ENCODE measurements at regions not wholly inside any gene's neighbourhood (a gene's known extent, or its start where the extent isn't known, plus 50 kb on each side); places are given as distances from the start of the nearest gene placed in this dataset.

- no peak for DNase-seq
- H3K36me3 ChIP-seq (replicated peaks in 1 of 2), result no peaks in the 10 kb centered on the region
- 79 to 93% (median 92%) methylated on average over 4 of the region's 4 CpGs for WGBS, 4 donors
- no peak for TF ChIP-seq POLR2A (IDR thresholded peaks at IDR 0.05)
- H3K4me3 ChIP-seq, result no peak overlapping the region
- no peaks in the 10 kb centered on the region for H3K9me3 ChIP-seq (replicated peaks in 1 of 3)
- intact Hi-C loops (cut with DNase I), result no loop called here
- no peaks in the 10 kb centered on the region for H3K27me3 ChIP-seq
- H3K4me1 ChIP-seq (replicated peaks in 1 of 2), result no peaks in the 10 kb centered on the region
- H3K27ac ChIP-seq, result no peak overlapping the region
Observed at GRCh38 chr2:16587601-16588000, 78.0 kb downstream of the CYRIA start.

- TF ChIP-seq POLR2A (IDR thresholded peaks at IDR 0.05) (no peak), CTCF (IDR thresholded peaks at IDR 0.05) (no peak)
Observed at GRCh38 chr2:16584824-16585540, 80.7 kb downstream of the CYRIA start.

GRCh38 chr2:16584084-16584483 is 81.5 kb downstream of the CYRIA start:
- Histone ChIP-seq H3K36me3 (replicated peaks in 1 of 2) (no peaks in the 10 kb centered on the region), H3K27me3 (no peaks in the 10 kb centered on the region), H3K9me3 (replicated peaks in 1 of 3) (no peaks in the 10 kb centered on the region), H3K4me1 (replicated peaks in 1 of 2) (no peaks in the 10 kb centered on the region), H3K4me3 (no peak overlapping the region), H3K27ac (no peak overlapping the region)
- intact Hi-C loops (cut with DNase I), result no loop called here
- TF ChIP-seq POLR2A (IDR thresholded peaks at IDR 0.05), result no peak
- TF ChIP-seq CTCF (IDR thresholded peaks at IDR 0.05), result no peak
- 92 to 98% (median 96%) methylated on average over 2 of the region's 2 CpGs for WGBS, 4 donors
- no peak for DNase-seq

More at GRCh38 chr2:16584824-16585540, 80.7 kb downstream of the CYRIA start:
- no peaks in the 10 kb centered on the region for H3K4me1 ChIP-seq (replicated peaks in 1 of 2)
- no peak overlapping the region for H3K27ac ChIP-seq
- no peaks in the 10 kb centered on the region for H3K36me3 ChIP-seq (replicated peaks in 1 of 2)
- DNase-seq, result no peak
- H3K4me3 ChIP-seq, result no peak overlapping the region
- H3K27me3 ChIP-seq, result no peaks in the 10 kb centered on the region
- no peaks in the 10 kb centered on the region for H3K9me3 ChIP-seq (replicated peaks in 1 of 3)
- intact Hi-C loops (cut with DNase I), result no loop called here
- 71 to 79% (median 76%) methylated on average over 2 of the region's 2 CpGs for WGBS, 4 donors

DNA sequence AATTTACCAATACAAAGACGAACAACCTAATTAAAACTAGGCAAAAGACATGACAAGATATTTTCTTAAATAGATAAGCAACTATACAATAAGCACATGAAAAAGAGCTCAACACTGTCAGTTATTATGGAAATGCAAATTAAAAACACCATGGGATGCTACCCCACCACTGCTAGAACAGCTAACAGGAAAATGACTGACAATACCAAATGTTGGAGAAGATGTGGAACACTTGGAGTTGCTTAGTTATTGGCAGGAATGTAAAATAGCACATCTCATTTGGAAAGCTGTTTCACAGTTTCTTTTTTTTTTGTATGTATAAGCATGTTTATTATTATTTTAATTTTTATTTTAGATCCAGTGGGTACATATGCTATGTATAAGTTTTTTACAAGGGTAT is 84.4 kb downstream of the CYRIA start:
- WGBS, 4 donors, result 96 to 99% (median 98%) methylated on average over 1 of the region's 1 CpG
- DNase-seq, result no peak
- H3K9me3 ChIP-seq (replicated peaks in 1 of 3), result no peaks in the 10 kb centered on the region
- no peak overlapping the region for H3K27ac ChIP-seq
- TF ChIP-seq CTCF (IDR thresholded peaks at IDR 0.05) (no peak), POLR2A (IDR thresholded peaks at IDR 0.05) (no peak)
- intact Hi-C loops (cut with DNase I), result no loop called here
- H3K27me3 ChIP-seq, result no peaks in the 10 kb centered on the region
- no peaks in the 10 kb centered on the region for H3K4me1 ChIP-seq (replicated peaks in 1 of 2)
- H3K4me3 ChIP-seq, result no peak overlapping the region
- no peaks in the 10 kb centered on the region for H3K36me3 ChIP-seq (replicated peaks in 1 of 2)

- H3K9me3 ChIP-seq (replicated peaks in 1 of 3), result no peaks in the 10 kb centered on the region
- H3K4me3 ChIP-seq, result no peak overlapping the region
- WGBS, 4 donors, result 57 to 67% (median 59%) methylated on average over 3 of the region's 3 CpGs
- intact Hi-C loops (cut with DNase I), result no loop called here
- TF ChIP-seq CTCF (IDR thresholded peaks at IDR 0.05) (no peak), POLR2A (IDR thresholded peaks at IDR 0.05) (no peak)
- H3K36me3 ChIP-seq (replicated peaks in 1 of 2), result no peaks in the 10 kb centered on the region
- no peaks in the 10 kb centered on the region for H3K27me3 ChIP-seq
- H3K4me1 ChIP-seq (replicated peaks in 1 of 2), result no peaks in the 10 kb centered on the region
- H3K27ac ChIP-seq, result no peak overlapping the region
- DNase-seq, result no peak
Observed at GRCh38 chr2:16578081-16578480, 87.6 kb downstream of the CYRIA start.
